HG03045 (cell line): ENCODE measurements at regions not wholly inside any gene's neighbourhood (a gene's known extent, or its start where the extent isn't known, plus 50 kb on each side); places are given as distances from the start of the nearest gene placed in this dataset.
"Not testable (repeated sequence)": the region's sequence is repeated elsewhere in the genome, so short reads cannot be mapped to it uniquely, and the experiment has no call there.

Experiments
- ATAC-seq: cut with Tn5 transposase; IDR thresholded peaks from one replicate; pipeline ENCODE4 v1.9.1; 2021; ENCODE audit warnings: mild to moderate bottlenecking, moderate library complexity; ENCODE audit not compliant: unreplicated experiment

DNA sequence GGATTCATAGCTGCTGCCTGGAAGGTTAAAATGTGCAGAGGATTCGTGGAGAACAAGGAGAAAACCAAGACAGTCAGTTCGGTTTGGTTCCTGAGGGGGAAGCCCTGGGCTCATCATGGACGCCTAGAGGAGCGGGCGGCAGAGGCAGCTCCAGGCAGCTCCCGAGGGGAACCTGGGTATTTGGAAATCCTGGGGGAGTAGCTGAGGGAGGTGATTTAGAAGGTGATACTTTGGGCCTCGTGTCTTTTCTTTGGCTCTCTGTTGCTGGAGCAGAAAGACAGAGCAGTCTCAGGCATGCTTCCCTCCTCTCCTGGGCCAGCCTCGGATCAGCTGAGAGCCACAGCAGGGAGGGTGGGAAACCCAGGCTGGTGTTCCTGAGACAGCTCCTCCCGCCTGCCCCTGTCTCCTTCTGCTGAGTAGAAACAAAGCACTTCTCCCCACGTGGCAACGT is 139.5 kb downstream of the DLL1 start:
- ATAC-seq = no peak

DNA sequence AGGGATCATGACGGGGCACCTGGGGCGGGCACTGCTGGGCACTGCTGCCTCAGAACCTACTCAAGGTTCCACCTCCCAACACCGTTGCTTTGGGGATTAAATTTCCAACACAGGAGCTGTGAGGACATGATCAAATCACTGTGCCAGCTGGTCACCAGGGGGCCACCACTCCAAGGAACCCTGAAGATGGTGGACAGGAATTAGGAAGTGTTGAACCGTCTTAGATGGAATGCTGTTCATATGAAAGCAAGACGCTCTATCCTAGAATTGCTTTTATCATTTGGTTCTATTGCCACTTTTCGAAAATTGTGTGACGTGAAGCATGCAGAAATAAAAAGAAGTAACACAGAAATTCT is 140.3 kb downstream of the DLL1 start:
- ATAC-seq = no peak

DNA sequence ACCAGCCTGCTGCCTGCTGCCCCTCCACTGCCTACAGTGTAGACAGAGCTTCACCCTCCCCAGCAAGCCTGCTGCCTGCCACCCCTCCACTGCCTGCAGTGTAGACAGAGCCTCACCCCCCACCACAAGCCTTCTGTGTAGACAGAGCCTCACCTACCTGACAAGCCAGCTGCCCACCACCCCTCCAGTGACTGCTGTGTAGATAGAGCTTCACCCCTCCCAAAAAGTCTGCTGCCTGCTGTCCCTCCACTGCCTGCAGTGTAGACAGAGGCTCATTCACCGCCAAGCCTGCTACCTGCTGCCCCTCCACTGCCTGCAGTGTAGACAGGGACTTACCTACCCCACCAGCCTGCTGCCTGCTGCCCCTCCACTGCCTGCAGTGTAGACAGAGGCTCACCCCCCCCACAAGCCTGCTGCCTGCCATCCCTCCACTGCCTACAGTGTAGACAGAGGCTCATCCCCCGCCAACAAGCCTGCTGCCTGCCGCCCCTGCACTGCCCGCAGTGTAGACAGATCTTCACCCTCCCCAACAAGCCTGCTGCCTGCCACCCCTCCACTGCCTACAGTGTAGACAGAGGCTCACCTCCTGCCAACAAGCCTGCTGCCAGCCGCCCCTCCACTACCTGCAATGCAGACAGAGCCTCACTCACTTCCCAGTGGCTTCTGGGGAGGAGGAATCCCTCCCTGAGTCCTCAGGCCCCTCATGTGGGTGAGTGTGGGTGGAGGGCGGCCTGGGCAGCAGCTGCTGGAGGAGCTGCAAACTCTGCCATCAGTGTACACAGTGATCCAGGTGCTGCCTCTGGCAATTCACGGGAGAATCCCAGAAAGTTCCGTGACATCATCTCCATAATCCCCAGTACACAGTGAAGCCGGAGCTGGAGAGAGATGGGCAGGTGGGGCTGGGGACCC is 140.9 kb downstream of the DLL1 start:
- ATAC-seq = no peak

DNA sequence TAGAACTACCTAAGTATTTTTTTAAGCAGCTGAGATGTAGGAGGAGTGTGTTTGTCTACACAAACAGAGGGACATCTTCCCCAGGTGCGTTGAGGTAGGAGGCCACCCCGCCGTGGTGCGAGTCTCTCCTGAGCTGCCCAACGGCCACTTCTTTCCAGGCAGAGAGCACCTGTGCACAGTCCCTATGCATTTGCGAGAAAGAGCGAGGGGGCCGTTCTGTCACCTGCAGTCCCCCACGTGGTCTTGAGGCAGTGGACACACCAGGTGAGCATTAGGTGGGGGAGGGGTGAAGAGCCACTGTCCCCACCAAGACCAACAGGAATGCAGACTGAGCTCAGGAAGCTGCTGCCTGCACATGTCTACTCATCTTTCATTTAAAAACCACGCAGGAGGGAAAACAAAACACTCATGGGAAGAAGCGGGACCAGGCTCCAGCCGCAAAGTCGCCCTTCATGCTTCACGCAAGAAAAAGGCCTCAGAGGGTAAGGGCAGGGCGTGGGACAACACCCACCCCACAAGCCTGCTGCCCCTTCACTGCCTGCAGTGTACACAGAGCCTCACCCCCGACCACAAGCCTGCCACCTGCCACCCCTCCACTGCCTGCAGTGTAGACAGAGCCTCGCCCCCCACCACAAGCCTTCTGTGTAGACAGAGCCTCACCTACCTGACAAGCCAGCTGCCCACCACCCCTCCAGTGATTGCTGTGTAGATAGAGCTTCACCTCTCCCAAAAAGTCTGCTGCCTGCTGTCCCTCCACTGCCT is 142.0 kb downstream of the DLL1 start:
- no peak for ATAC-seq

DNA sequence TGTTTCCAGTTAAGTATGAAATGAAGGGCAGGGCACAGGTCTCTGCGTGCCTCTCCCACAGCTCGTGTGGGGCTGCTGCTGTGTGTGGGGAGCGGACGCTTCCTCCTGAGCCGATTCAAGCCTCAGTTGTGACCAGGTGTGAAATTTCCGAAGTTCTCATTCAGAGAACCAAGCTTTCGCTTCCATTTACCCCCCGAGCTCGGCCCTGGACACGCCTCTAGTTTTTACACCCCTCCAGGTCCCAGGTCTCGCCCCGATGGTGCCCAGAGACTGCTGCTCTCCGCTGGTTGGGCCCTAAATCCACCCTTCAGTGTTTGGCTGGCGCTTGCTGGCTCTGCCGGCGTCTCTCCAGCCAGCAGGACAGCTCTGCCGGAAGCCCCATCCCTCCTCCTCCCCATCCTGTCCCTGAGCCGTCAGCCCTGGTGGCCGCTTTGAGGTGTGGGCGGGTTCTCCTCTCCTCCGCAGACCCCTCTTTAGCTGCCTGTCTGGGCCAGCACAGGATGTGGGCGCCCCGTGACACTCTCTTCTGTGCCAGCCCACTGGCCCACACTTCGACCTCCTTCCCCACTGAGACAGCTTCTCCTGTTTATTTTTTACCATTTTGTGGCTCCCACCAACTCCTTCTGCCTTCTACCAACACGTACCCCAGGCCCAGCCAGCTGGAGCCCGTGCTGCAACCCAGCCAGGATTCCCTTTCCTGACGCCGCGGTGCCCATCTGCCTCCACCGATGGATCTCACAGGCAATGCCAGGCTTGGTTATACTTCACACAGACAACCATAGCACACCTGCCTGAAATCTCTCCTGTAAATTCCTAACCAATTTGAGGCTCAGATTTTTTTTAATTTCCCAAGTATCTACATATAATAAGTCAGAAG is 142.8 kb downstream of the DLL1 start:
- no peak for ATAC-seq

DNA sequence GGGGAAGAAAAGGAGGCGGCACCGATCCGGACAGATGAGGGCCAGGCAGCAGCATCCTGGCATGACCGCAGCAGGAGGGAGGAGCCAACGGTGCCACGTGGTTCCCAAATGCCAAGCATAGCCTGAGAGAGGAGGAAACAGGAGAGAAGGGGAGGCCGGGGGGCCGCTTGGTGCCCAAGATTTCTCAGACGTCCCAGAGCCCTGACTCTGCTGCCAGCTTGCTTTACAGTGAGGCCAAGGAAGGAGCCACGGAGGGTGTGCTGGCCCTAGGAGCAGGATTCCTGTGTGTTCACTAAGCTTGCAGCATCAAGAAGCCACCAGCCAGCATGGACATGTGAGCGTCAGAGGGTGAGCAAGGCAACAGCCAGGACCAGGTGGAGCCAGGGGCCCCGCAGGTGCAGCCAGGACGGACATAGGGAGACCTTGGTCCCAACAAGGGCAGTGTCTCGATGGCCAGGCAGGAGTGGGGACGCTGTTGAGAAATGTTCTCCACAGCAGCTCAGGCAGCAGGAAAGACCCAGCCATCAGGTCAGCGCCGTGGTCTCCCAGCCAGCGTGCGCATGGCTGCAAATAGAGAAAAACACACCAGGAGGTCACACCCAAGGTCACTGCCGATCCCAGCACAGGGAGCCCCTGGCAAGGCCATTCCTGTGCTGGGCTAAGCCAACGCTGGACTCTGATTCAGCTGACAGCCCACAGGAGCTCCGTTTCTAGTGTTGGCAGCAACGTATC is 143.7 kb downstream of the DLL1 start:
- no peak for ATAC-seq

DNA sequence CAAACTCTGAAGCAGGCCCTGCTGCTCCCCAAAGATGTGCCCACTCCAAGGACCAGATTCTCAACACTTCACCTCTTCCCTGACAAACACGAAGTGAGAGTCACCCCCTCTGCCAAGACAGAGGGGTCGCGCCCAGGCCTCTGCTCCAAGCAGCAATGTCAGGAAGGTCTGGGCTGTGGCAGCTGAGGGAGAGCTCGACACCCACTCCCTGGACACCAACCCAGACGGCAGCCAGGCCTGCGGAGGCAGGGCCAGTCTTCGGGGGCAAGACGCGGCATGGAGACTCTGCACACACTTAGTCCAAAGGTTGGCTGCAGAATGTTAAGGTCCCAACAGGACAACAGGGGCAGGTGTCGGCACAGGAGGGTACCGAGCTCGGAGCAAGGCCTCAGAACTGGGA is 144.2 kb downstream of the DLL1 start:
- ATAC-seq = no peak

DNA sequence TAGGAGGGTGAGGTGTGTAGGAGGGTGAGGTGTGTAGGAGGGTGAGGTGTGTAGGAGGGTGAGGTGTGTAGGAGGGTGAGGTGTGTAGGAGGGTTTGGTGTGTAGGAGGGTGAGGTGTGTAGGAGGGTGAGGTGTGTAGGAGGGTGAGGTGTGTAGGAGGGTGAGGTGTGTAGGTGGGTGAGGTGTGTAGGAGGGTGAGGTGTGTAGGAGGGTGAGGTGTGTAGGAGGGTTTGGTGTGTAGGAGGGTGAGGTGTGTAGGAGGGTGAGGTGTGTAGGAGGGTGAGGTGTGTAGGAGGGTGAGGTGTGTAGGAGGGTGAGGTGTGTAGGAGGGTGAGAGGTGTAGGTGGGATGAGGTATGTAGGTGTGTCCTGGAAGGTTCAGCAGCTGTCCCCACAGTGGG is 144.7 kb downstream of the DLL1 start:
- not testable (repeated sequence) for ATAC-seq

DNA sequence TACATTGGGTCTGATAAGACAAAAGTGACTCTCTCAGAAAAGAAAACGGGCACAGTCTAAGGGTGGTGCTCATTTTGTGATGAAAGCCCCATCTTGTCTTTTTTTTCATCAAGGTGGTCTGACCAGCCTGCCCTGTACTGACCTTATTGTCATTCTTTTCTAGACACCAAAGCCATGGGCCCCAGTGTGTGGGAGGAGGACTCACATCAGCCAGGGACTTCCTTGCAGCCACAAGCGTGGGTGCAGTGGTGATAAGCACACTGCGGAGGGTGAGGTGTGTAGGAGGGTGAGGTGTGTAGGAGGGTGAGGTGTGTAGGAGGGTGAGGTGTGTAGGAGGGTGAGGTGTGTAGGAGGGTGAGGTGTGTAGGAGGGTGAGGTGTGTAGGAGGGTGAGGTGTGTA is 145.2 kb downstream of the DLL1 start:
- not testable (repeated sequence) for ATAC-seq

DNA sequence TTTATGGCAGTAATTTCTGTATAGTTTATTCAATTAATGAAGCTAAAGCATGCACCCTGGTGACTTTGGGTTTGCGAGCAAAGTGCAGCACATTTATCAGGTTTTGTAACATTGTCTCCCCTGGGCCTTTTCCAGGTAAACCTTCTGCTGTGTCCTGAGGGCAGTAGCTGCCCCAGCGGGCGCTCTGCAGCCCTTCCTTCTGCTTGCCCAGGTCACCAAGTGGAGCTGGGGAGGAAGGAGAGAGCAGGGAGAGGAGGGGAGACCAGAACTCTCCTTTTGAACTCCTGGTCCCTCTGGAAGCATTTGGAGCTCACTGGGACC is 145.6 kb downstream of the DLL1 start:
- no peak for ATAC-seq

DNA sequence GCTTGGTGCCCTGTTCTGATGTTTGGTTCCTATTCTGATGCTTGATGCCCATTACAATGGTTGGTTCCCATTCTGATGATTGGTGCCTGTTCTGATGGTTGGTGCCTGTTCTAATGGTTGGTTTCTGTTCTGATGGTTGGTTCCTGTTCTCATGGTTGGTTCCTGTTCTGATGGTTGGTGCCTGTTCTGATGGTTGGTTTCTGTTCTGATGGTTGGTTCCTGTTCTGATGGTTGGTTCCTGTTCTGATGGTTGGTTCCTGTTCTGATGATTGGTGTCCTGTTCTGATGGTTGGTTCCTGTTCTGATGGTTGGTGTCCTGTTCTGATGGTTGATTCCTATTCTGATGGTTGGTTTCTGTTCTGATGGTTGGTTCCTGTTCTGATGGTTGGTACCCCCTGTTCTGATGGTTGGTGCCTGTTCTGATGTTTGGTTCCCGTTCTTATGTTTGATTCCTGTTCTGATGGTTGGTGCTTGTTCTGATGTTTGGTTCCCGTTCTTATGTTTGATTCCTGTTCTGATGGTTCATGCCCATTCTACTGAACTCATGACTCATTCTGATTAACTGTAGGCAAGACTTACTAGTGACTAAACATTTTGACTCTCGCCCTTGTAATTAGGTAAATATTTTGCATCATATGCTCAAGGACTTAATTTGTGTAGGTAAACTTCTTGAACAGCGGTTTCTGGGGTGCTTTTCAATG is 146.2 kb downstream of the DLL1 start:
- ATAC-seq = no peak

DNA sequence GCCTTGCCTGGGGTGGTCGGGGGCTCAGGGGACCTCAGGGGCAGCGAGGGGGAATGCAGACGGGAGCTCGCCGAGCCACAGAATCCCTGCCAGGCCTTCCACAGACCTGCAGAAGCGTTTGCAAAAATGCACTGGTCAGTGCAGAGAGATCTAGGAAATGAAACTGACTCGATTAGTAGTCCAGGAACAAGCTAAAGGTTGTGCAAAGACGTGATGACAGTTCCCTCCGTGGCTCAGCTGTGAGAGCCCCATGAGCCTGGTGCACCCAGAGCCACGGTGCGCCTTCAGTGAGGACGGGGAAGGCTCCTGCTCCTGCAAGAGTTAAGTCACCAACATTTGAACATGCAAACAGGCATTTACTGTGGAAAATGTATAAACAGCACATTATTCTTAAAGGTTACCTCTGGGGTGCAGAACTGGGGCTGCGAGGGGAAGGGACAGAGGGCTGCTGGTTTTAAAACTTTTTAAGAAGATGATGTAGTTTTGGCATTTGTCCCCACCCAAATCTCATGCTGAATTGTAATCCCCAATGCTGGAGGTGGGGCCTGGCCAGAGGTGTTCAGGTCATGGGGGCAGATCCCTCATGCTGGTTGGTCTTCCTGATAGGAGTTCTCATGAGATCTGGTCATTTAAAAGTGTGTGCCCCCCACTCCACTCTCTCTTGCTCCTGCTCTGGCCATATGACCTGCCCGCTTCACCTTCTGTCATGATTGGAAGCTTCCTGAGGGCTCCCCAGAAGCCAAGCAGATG is 147.3 kb downstream of the DLL1 start:
- no peak for ATAC-seq

DNA sequence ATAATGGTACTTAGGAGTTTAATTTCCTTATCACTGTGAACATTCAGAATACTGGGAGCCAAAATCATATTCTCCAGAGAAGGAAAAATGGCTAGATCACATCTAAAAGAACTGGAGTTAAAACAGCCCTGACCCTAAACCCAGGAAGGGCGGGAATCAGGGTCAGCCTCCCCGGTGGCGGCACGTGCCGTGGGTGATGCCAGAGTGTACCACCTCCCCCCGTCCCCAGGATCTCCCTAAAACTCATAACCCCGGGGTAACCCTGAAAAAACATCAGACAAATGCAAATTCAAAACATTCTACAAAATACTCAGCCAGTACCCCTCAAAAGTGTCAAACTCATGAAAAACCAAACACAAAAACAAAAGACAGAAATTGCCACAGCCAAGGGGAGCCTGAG is 148.3 kb downstream of the DLL1 start:
- ATAC-seq = no peak

DNA sequence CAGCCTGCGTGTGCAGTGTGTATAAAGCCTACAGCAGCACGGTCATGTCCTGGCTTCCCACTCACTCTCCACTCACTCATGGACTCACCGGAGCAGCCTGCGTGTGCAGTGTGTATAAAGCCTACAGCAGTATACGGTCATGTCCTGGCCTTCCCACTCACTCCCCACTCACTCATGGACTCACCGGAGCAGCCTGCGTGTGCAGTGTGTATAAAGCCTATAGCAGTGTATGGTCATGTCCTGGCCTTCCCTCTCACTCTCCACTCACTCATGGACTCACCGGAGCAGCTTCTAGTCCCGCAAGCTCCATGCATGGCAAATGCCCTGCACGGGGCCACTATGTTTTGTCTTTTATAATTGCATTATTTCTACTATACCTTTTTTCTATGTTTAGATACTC is 149.8 kb downstream of the DLL1 start:
- not testable (repeated sequence) for ATAC-seq

DNA sequence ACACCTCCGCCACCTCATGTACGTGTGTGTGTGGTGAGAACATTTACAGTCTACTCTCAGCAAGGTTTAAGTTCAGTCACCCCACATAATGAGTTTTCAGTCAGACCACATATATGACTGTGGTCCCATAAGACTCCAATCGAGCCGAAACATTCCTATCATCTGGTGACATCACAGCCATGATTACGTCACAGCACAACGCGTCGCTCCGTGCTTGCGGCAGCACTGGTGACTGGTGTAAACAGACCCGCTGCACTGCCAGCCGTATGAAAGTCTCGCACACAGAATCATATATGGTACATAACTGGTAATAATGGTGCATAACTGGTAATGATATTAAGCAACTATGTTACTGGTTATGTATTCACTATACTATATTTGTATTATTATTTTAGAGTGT is 150.7 kb downstream of the DLL1 start:
- no peak for ATAC-seq

DNA sequence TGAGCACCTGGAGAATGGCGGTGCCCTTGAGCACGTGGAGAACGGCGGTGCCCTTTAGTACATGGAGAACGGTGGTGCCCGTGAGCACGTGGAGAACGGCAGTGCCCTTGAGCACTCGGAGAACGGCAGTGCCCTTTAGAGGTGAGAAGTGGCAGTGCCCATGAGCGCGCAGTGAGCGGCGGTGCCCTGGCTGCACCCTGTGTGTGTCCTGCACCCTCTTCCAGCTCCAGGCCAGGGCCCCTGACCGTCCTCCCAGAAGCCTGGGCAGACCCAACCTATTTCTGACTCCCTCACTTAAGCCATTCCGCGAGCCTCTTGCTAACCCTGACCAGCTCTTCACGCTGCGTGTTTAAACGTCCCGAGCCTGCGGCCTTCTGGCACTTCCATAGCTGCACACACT is 151.3 kb downstream of the DLL1 start:
- ATAC-seq = no peak

DNA sequence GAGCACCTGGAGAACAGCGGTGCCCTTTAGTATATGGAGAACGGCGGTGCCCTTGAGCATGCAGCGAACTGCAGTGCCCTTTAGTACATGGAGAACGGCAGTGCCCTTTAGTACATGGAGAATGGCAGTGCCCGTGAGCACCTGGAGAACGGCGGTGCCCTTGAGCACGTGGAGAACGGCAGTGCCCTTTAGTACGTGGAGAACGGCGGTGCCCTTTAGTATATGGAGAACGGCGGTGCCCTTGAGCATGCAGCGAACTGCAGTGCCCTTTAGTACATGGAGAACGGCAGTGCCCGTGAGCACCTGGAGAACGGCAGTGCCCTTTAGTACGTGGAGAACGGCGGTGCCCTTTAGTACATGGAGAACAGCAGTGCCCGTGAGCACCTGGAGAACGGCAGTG is 151.8 kb downstream of the DLL1 start:
- not testable (repeated sequence) for ATAC-seq

DNA sequence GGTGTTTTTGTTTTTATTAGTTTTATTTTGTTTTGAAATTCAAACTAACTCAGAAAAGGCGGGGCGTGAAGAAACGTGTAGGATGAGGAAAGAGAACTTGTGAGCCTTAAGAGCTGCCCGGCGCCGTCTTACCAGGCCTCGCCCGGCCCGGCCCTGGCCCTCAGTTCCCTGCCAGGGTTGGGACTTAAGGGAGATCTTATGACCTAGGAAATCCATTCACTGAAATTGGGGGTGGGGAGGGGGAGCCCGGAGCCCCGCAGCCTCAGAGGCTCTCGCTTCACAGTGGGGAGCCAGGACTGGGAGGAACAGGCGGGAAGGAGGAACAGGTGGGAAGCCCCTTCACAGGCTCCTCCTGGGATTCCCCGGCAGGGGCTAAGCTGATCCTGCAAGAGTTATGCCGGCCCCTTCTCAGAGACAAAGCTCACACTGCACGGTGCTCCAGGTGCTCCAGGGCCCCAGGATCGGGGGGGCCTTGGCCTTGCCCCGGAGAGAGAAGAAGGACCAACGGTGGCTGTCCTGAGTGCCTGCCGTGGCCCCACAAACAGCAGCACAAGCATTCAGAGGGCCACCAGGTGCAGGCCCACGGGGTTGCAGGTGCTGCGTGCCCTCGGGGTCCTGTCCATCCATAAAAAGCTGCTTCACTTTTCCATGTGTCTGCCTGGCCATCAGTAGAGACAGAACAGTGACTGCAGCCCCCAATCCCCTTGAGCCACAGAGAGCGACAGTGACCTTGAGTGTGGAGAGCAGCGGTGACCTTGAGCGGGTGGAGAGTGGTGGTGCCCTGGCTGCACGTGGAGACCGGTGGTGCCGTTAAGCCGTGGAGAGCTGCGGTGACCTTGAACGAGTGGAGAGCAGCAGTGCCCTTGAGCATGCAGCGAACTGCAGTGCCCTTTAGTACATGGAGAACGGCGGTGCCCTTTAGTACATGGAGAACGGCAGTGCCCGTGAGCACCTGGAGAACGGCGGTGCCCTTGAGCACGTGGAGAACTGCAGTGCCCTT is 152.7 kb downstream of the DLL1 start:
- ATAC-seq = no peak
